ENCODE measurements at regions not wholly inside any gene's neighbourhood (a gene's known extent, or its start where the extent isn't known, plus 50 kb on each side); places are given as distances from the start of the nearest gene placed in this dataset.

- TF ChIP-seq BRCA1 (IDR thresholded peaks at IDR 0.05; ENCODE audit: low read depth, low read length), result no peak
- no peak for TF ChIP-seq ZNF274 (IDR thresholded peaks at IDR 0.05; ENCODE audit: insufficient read depth, insufficient read length)
- TF ChIP-seq RCOR1 (conservative IDR thresholded peaks at IDR 0.05; ENCODE audit: low read depth, low read length), result no peak
- no peak for TF ChIP-seq ATF7 (IDR thresholded peaks at IDR 0.05; ENCODE audit: low read depth)
These were observed 57.6 kb downstream of the JRKL start for GRCh38 chr11:96447208-96448110.

Data from GM12878 (cell line).